NCI-H446 (cell line): ENCODE measurements at regions not wholly inside any gene's neighbourhood (a gene's known extent, or its start where the extent isn't known, plus 50 kb on each side); places are given as distances from the start of the nearest gene placed in this dataset.

Experiments
- DNase-seq, 2 experiments: peaks; one replicate each; lab custom pipeline; 2025; lab: John Stamatoyannopoulos, UW

GRCh38 chr1:58909914-58910681 lies 126.3 kb upstream of the JUN start:
- DNase-seq, result no peak

- no peak for DNase-seq
These were observed 128.1 kb upstream of the JUN start for GRCh38 chr1:58911841-58912499.

- DNase-seq, result no peak
These were observed 131.1 kb upstream of the JUN start for GRCh38 chr1:58914925-58915324.

GRCh38 chr1:58917436-58917835 lies 133.6 kb upstream of the JUN start:
- DNase-seq, result no peak

- DNase-seq, result no peak
These were observed 135.5 kb upstream of the JUN start for GRCh38 chr1:58919226-58919958.

GRCh38 chr1:58919959-58920321 lies 136.1 kb upstream of the JUN start:
- DNase-seq, result no peak

GRCh38 chr1:58921342-58921741 lies 137.5 kb upstream of the JUN start:
- no peak for DNase-seq

- no peak for DNase-seq
These were observed 137.9 kb upstream of the JUN start for GRCh38 chr1:58921751-58922150.

GRCh38 chr1:58922302-58923089 lies 138.6 kb upstream of the JUN start:
- DNase-seq, result peak in 1 of 2 experiments; percentile 41

GRCh38 chr1:58923090-58923470 lies 139.2 kb upstream of the JUN start:
- no peak for DNase-seq

GRCh38 chr1:58924016-58924565 lies 140.2 kb upstream of the JUN start:
- no peak for DNase-seq

GRCh38 chr1:58924821-58925220 lies 141.0 kb upstream of the JUN start:
- no peak for DNase-seq

- DNase-seq, result no peak
These were observed 141.4 kb upstream of the JUN start for GRCh38 chr1:58925247-58925646.

GRCh38 chr1:58926152-58926551 lies 142.3 kb upstream of the JUN start:
- DNase-seq, result no peak

- DNase-seq, result no peak
These were observed 143.3 kb upstream of the JUN start for GRCh38 chr1:58927041-58927721.

GRCh38 chr1:58927722-58928085 lies 143.9 kb upstream of the JUN start:
- DNase-seq, result no peak

- DNase-seq, result no peak
These were observed 144.7 kb upstream of the JUN start for GRCh38 chr1:58928514-58928913.

- DNase-seq, result no peak
These were observed 146.0 kb upstream of the JUN start for GRCh38 chr1:58929671-58930325.

GRCh38 chr1:58931024-58931423 lies 147.2 kb upstream of the JUN start:
- DNase-seq, result no peak

- DNase-seq, result no peak
These were observed 147.9 kb upstream of the JUN start for GRCh38 chr1:58931756-58932155.
